Activated naive CD8-positive, alpha-beta T cell treated with anti-CD3 and anti-CD28 coated beads, Interleukin-2, amount 10 ng/mL, durations not matched to agents 7 days and 5 days (primary cell): ENCODE measurements at regions not wholly inside any gene's neighbourhood (a gene's known extent, or its start where the extent isn't known, plus 50 kb on each side); places are given as distances from the start of the nearest gene placed in this dataset.
A peak's percentile ranks its signal among the peaks of the same experiment; 100 is the strongest.

ENCODE experiments used
- ATAC-seq: fragments of 150-1000 bp; cut with Tn5 transposase; one replicate; pipeline ENCODE4 v1.10.0; 2021; ENCODE audit warnings: low read depth, moderate library complexity
- POLR2A ChIA-PET: fragments of 350-600 bp; sonication (Branson Sonifier 250); formaldehyde crosslinking; loops from one replicate; lab custom pipeline; 2021; ENCODE audit warnings: antibody characterized with exemption; lab: Charles Lee
- DNase-seq: peaks from one replicate; pipeline ENCODE4 v3.0.0; 2021
- H3K27ac Mint-ChIP-seq: one replicate; pipeline ENCODE4 v1.8.0; 2022; ENCODE audit warnings: mild to moderate bottlenecking, mixed read lengths
- H3K27me3 Mint-ChIP-seq: one replicate; pipeline ENCODE4 v1.8.0; 2022; ENCODE audit warnings: mild to moderate bottlenecking, moderate library complexity, mixed read lengths
- H3K36me3 Mint-ChIP-seq: one replicate; pipeline ENCODE4 v1.8.0; 2021; ENCODE audit warnings: mild to moderate bottlenecking, mixed read lengths
- H3K4me1 Mint-ChIP-seq: one replicate; pipeline ENCODE4 v1.8.0; 2021; ENCODE audit warnings: mixed read lengths
- H3K4me3 Mint-ChIP-seq: one replicate; pipeline ENCODE4 v1.8.0; 2022; ENCODE audit warnings: mild to moderate bottlenecking, moderate library complexity, mixed read lengths
- H3K9me3 Mint-ChIP-seq: one replicate; pipeline ENCODE4 v1.8.0; 2021; ENCODE audit warnings: mixed read lengths

DNA sequence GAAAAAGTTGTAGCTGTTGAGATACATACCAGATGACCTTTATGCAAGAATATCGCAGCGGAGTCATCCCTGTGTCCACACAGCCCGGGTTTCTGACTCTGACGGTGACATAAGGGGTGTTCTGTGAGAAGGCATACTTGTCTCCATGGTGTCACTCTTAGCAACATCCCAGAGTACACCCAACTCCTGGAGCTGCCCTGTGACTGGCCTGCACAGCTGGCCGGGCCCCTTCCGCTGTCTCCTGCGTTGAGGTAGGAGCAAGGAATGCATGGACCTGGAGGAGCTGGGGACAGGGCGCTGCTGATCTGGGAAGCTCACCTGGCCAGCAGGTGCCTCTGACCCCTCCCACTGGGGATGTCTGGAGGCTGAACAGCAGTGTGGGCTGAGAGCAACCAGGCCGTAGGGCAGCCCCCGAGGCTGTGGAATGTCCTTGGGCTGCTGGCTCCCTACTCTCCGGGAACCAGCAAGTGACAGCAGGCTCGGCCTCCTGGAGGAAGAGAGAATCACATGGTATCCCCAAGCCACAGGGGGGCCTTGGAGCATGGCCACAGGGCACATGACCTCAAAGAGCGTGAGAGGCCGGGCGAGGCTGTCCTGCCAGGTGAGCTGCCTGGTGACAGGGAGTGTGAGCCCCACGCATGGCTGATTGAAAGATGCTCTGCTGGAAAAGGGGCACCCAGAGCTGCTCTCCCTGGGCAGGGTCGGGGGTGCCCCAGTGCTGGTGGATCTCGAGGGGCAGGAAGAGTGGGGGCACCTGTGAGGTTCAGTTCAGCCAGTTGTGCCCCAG lies 113.4 kb downstream of the MRPL36 start:
- Mint-ChIP-seq H3K36me3 (no peaks in the 10 kb centered on the region), H3K27me3 (peaks cover 6% of the 10 kb centered on the region), H3K4me3 (no peak overlapping the region), H3K9me3 (peaks cover 6% of the 10 kb centered on the region), H3K27ac (no peak overlapping the region), H3K4me1 (no peaks in the 10 kb centered on the region)
- DNase-seq, result no peak
- POLR2A ChIA-PET, result no interaction called here
- ATAC-seq, result no peak

DNA sequence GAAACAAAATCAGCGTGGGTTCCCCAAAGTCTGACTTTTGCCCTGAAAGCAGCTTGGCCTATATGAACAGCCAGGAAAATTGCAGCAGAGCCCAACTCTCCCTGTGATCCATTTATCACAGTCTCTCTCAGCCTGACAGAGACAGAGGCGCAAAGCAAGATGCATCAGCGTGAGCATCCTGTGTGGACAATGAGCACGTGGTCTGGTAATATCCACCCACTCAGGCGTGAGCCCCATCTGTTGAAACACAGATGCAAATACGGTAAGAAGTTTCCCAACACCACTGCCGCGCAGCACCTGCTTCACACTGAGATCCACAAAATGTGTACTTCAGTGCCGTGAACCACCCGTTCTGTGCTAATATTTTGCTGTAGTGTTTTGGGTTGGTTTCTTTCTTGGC lies 114.6 kb downstream of the MRPL36 start:
- POLR2A ChIA-PET, result no interaction called here
- ATAC-seq (no peak), DNase-seq (no peak)
- Mint-ChIP-seq H3K27ac (no peak overlapping the region), H3K4me3 (no peak overlapping the region), H3K4me1 (no peaks in the 10 kb centered on the region), H3K36me3 (no peaks in the 10 kb centered on the region), H3K9me3 (peaks cover 13% of the 10 kb centered on the region), H3K27me3 (peaks cover 11% of the 10 kb centered on the region)

- POLR2A ChIA-PET, result no interaction called here
- H3K27me3 Mint-ChIP-seq, result peaks cover 32% of the 10 kb centered on the region
- ATAC-seq (no peak), DNase-seq (no peak)
- peaks cover 7% of the 10 kb centered on the region for H3K9me3 Mint-ChIP-seq
- no peaks in the 10 kb centered on the region for H3K36me3 Mint-ChIP-seq
- H3K4me1 Mint-ChIP-seq, result no peaks in the 10 kb centered on the region
- no peak overlapping the region for H3K4me3 Mint-ChIP-seq
- H3K27ac Mint-ChIP-seq, result no peak overlapping the region
Observed at GRCh38 chr5:1681955-1682354, 117.7 kb downstream of the MRPL36 start.

GRCh38 chr5:1673042-1673677 lies 126.5 kb downstream of the MRPL36 start:
- no peaks in the 10 kb centered on the region for H3K36me3 Mint-ChIP-seq
- no peaks in the 10 kb centered on the region for H3K9me3 Mint-ChIP-seq
- H3K27ac Mint-ChIP-seq, result no peak overlapping the region
- ATAC-seq (no peak), DNase-seq (no peak)
- peaks cover 54% of the 10 kb centered on the region for H3K27me3 Mint-ChIP-seq
- H3K4me1 Mint-ChIP-seq, result no peaks in the 10 kb centered on the region
- no peak overlapping the region for H3K4me3 Mint-ChIP-seq
- POLR2A ChIA-PET, result no interaction called here

- ATAC-seq (no peak), DNase-seq (no peak)
- Mint-ChIP-seq H3K4me1 (no peaks in the 10 kb centered on the region), H3K4me3 (no peak overlapping the region), H3K27ac (no peak overlapping the region), H3K9me3 (no peaks in the 10 kb centered on the region), H3K27me3 (peaks cover 56% of the 10 kb centered on the region), H3K36me3 (no peaks in the 10 kb centered on the region)
- POLR2A ChIA-PET, result no interaction called here
Observed at GRCh38 chr5:1672396-1672795, 127.2 kb downstream of the MRPL36 start.

GRCh38 chr5:1671351-1671750 lies 128.3 kb downstream of the MRPL36 start:
- H3K9me3 Mint-ChIP-seq, result no peaks in the 10 kb centered on the region
- no peak overlapping the region for H3K4me3 Mint-ChIP-seq
- H3K27me3 Mint-ChIP-seq, result peaks cover 61% of the 10 kb centered on the region
- POLR2A ChIA-PET, result no interaction called here
- DNase-seq (no peak), ATAC-seq (no peak)
- no peak overlapping the region for H3K27ac Mint-ChIP-seq
- no peaks in the 10 kb centered on the region for H3K4me1 Mint-ChIP-seq
- H3K36me3 Mint-ChIP-seq, result no peaks in the 10 kb centered on the region

GRCh38 chr5:1670351-1670750 lies 129.3 kb downstream of the MRPL36 start:
- ATAC-seq (no peak), DNase-seq (no peak)
- POLR2A ChIA-PET, result no interaction called here
- Mint-ChIP-seq H3K4me3 (no peak overlapping the region), H3K4me1 (no peaks in the 10 kb centered on the region), H3K27ac (no peak overlapping the region), H3K9me3 (no peaks in the 10 kb centered on the region), H3K27me3 (peaks cover 68% of the 10 kb centered on the region), H3K36me3 (no peaks in the 10 kb centered on the region)

GRCh38 chr5:1669276-1670155 lies 130.1 kb downstream of the MRPL36 start:
- Mint-ChIP-seq H3K4me3 (no peak overlapping the region), H3K9me3 (no peaks in the 10 kb centered on the region), H3K4me1 (no peaks in the 10 kb centered on the region), H3K36me3 (no peaks in the 10 kb centered on the region), H3K27ac (no peak overlapping the region), H3K27me3 (peaks cover 71% of the 10 kb centered on the region)
- POLR2A ChIA-PET, result no interaction called here
- ATAC-seq (peak; percentile 14), DNase-seq (no peak)

- Mint-ChIP-seq H3K4me3 (no peak overlapping the region), H3K36me3 (no peaks in the 10 kb centered on the region), H3K27ac (no peak overlapping the region), H3K9me3 (no peaks in the 10 kb centered on the region), H3K4me1 (no peaks in the 10 kb centered on the region), H3K27me3 (peaks cover 66% of the 10 kb centered on the region)
- DNase-seq, result no peak
- POLR2A ChIA-PET, result no interaction called here
- peak; percentile 17 for ATAC-seq
Observed at GRCh38 chr5:1668141-1668721, 131.4 kb downstream of the MRPL36 start.

- no peak for ATAC-seq
- H3K27ac Mint-ChIP-seq, result no peak overlapping the region
Observed at GRCh38 chr5:1667648-1668140, 131.9 kb downstream of the MRPL36 start.

GRCh38 chr5:1666812-1667588 lies 132.6 kb downstream of the MRPL36 start:
- no peak overlapping the region for H3K27ac Mint-ChIP-seq
- H3K4me1 Mint-ChIP-seq, result peaks cover 2% of the 10 kb centered on the region
- H3K27me3 Mint-ChIP-seq, result peaks cover 55% of the 10 kb centered on the region
- POLR2A ChIA-PET, result no interaction called here
- H3K36me3 Mint-ChIP-seq, result no peaks in the 10 kb centered on the region
- peak; percentile 72 for DNase-seq
- no peak overlapping the region for H3K4me3 Mint-ChIP-seq
- H3K9me3 Mint-ChIP-seq, result no peaks in the 10 kb centered on the region
- peak; percentile 20 for ATAC-seq

More at GRCh38 chr5:1667648-1668140, 131.9 kb downstream of the MRPL36 start:
- H3K4me3 Mint-ChIP-seq, result no peak overlapping the region
- no peak for DNase-seq
- peaks cover 60% of the 10 kb centered on the region for H3K27me3 Mint-ChIP-seq
- no peaks in the 10 kb centered on the region for H3K36me3 Mint-ChIP-seq
- POLR2A ChIA-PET, result no interaction called here
- H3K9me3 Mint-ChIP-seq, result no peaks in the 10 kb centered on the region
- H3K4me1 Mint-ChIP-seq, result peaks cover 2% of the 10 kb centered on the region

DNA sequence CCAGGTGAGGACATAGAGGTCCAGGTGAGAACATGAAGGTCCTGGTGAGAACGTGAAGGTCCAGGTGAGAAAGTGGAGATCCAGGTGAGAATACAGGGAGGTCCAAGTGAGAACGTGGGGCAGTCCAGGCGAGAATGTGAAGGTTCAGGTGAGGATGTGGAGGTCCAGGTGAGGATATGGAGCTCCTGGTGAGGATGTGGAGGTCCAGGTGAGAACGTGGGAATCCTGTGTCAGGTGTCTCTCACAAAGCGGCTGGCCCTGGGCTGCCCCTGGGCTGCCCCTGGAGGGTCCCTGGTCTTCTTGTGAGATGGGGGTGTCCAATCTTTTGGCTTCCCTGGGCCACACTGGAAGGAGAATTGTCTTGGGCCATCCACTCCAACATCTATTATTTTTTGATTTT lies 133.4 kb downstream of the MRPL36 start:
- no peak overlapping the region for H3K4me3 Mint-ChIP-seq
- ATAC-seq, result no peak
- no peaks in the 10 kb centered on the region for H3K9me3 Mint-ChIP-seq
- H3K4me1 Mint-ChIP-seq, result peaks cover 2% of the 10 kb centered on the region
- H3K27me3 Mint-ChIP-seq, result peaks cover 53% of the 10 kb centered on the region
- H3K36me3 Mint-ChIP-seq, result no peaks in the 10 kb centered on the region
- H3K27ac Mint-ChIP-seq, result no peak overlapping the region
- POLR2A ChIA-PET, result no interaction called here
- no peak for DNase-seq
